ENCODE measurements at regions not wholly inside any gene's neighbourhood (a gene's known extent, or its start where the extent isn't known, plus 50 kb on each side); places are given as distances from the start of the nearest gene placed in this dataset.

- TF ChIP-seq ATF6 (CRISPR knock-in tag; IDR thresholded peaks at IDR 0.05) (no peak), RORB (CRISPR knock-in tag; IDR thresholded peaks at IDR 0.05) (no peak), EMX1 (CRISPR knock-in tag; IDR thresholded peaks at IDR 0.05) (no peak)
Observed at GRCh38 chr19:28492201-28492600, 720.8 kb downstream of the UQCRFS1 start (continued).

GRCh38 chr19:28489776-28490175 lies 723.2 kb downstream of the UQCRFS1 start:
- Mint-ChIP-seq H3K27me3 (ENCODE audit: low read depth) (no peaks in the 10 kb centered on the region), H3K36me3 (no peaks in the 10 kb centered on the region), H3K9me3 (no peaks in the 10 kb centered on the region), H3K27ac (peak overlapping the region; percentile 6; the same call in 1 of the 2 replicates), H3K4me1 (peaks cover 59% of the 10 kb centered on the region), H3K4me3 (no peak overlapping the region)
- DNase-seq (ENCODE audit: low spot score) (no peak), ATAC-seq (no peak)
- ChIA-PET POLR2A (no interaction called here), CTCF (interaction anchor here (0.7 to 1.7 kb wide), 6 partner anchors 15 to 237 kb away, joined by 3 to 14 read pairs (median 5); no protein-coding TSS in a partner anchor)
- TF ChIP-seq TEAD1 (CRISPR knock-in tag; IDR thresholded peaks at IDR 0.05) (no peak), NFE2L1 (CRISPR knock-in tag; IDR thresholded peaks at IDR 0.05) (no peak), FOXJ3 (CRISPR knock-in tag; IDR thresholded peaks at IDR 0.05; ENCODE audit: borderline replicate concordance) (no peak), CDX4 (CRISPR knock-in tag; IDR thresholded peaks at IDR 0.05; ENCODE audit: borderline replicate concordance) (no peak), ZBTB43 (CRISPR knock-in tag; IDR thresholded peaks at IDR 0.05) (no peak), PRRX2 (CRISPR knock-in tag; IDR thresholded peaks at IDR 0.05) (no peak), RORB (CRISPR knock-in tag; IDR thresholded peaks at IDR 0.05) (no peak), ZNF532 (CRISPR knock-in tag; IDR thresholded peaks at IDR 0.05; ENCODE audit: borderline replicate concordance) (no peak), ATF3 (CRISPR knock-in tag; conservative IDR thresholded peaks at IDR 0.05) (no peak), ZNF281 (CRISPR knock-in tag; IDR thresholded peaks at IDR 0.05) (no peak), IRF1 (CRISPR knock-in tag; IDR thresholded peaks at IDR 0.05) (no peak), ZNF396 (CRISPR knock-in tag; IDR thresholded peaks at IDR 0.05; ENCODE audit: borderline replicate concordance) (no peak), E2F1 (CRISPR knock-in tag; IDR thresholded peaks at IDR 0.05) (no peak)

Measured in WTC11 (cell line).